GM13976 (cell line): ENCODE measurements at regions not wholly inside any gene's neighbourhood (a gene's known extent, or its start where the extent isn't known, plus 50 kb on each side); places are given as distances from the start of the nearest gene placed in this dataset.

Experiments
- DNase-seq: peaks from one replicate; pipeline ENCODE4 v3.0.0; 2012; ENCODE audit warnings: low spot score
- CTCF ChIP-seq: IDR thresholded peaks from 2 replicates; pipeline ENCODE4 v1.5.1; 2012; ENCODE audit warnings: borderline replicate concordance, mild to moderate bottlenecking; ENCODE audit not compliant: insufficient read depth; ENCODE audit errors: extremely low read depth, missing control alignments, control extremely low read depth
- in situ Hi-C: fragments of 300-500 bp; cut with MboI; formaldehyde crosslinking; loops from one replicate; pipeline ENCODE4 v1.12.0; 2022; ENCODE audit warnings: low sequenced_read_pairs, mixed read lengths, inconsistent platforms; ENCODE audit not compliant: unreplicated experiment

- no peak for DNase-seq
- in situ Hi-C loops, result no loop called here
- TF ChIP-seq CTCF, result no peak
Measured at GRCh38 chr7:88484551-88484950, 177.9 kb upstream of the STEAP4 start.

- in situ Hi-C loops, result no loop called here
- no peak for TF ChIP-seq CTCF
- no peak for DNase-seq
Measured at GRCh38 chr7:88480896-88481295, 174.2 kb upstream of the STEAP4 start.

- in situ Hi-C loops, result no loop called here
- DNase-seq, result no peak
- no peak for TF ChIP-seq CTCF
Measured at GRCh38 chr7:88480271-88480670, 173.6 kb upstream of the STEAP4 start.

GRCh38 chr7:88477976-88478375 lies 171.3 kb upstream of the STEAP4 start:
- in situ Hi-C loops, result no loop called here

GRCh38 chr7:88465600-88465999 lies 158.9 kb upstream of the STEAP4 start:
- no peak for DNase-seq
- TF ChIP-seq CTCF, result no peak
- in situ Hi-C loops, result no loop called here

More at GRCh38 chr7:88477976-88478375, 171.3 kb upstream of the STEAP4 start:
- no peak for TF ChIP-seq CTCF
- DNase-seq, result no peak

- in situ Hi-C loops, result no loop called here
- no peak for TF ChIP-seq CTCF
- DNase-seq, result no peak
Measured at GRCh38 chr7:88462799-88463198, 156.1 kb upstream of the STEAP4 start.

- in situ Hi-C loops, result no loop called here
- no peak for TF ChIP-seq CTCF
- no peak for DNase-seq
Measured at GRCh38 chr7:88460650-88461049, 154.0 kb upstream of the STEAP4 start.
